ENCODE measurements at regions not wholly inside any gene's neighbourhood (a gene's known extent, or its start where the extent isn't known, plus 50 kb on each side); places are given as distances from the start of the nearest gene placed in this dataset.

- no peak for TF ChIP-seq CTCF (IDR thresholded peaks at IDR 0.05; ENCODE audit: extremely low read depth in 1 of 2, insufficient read depth in 1 of 2, low read depth in 1 of 2, low read length in 2 of 2)
- no peak for TF ChIP-seq EZH2 (IDR thresholded peaks at IDR 0.05; ENCODE audit: borderline replicate concordance, low read depth, low read length, severe bottlenecking)
- TF ChIP-seq GATA2 (IDR thresholded peaks at IDR 0.05; ENCODE audit: insufficient read depth, insufficient read length, low read depth, low read length) = no peak
Measured at GRCh38 chr3:66910266-66911055, 87.6 kb upstream of the KBTBD8 start.

All from endothelial cell of umbilical vein (primary cell).